ENCODE measurements at regions not wholly inside any gene's neighbourhood (a gene's known extent, or its start where the extent isn't known, plus 50 kb on each side); places are given as distances from the start of the nearest gene placed in this dataset.

GRCh38 chr3:176395240-176395639 lies 802.0 kb downstream of the TBL1XR1 start:
- no peak overlapping the region for H3K56ac ChIP-seq (ENCODE audit: insufficient read length, low read depth, low read length)
- no peak for DNase-seq
- H3K23ac ChIP-seq (ENCODE audit: insufficient read length, low read depth, low read length), result no peak overlapping the region
- no peak overlapping the region for H3K9ac ChIP-seq (ENCODE audit: extremely low read depth, insufficient read length, low read length)
- H2BK15ac ChIP-seq (ENCODE audit: low read depth, low read length), result no peak overlapping the region
- H3K4me2 ChIP-seq (ENCODE audit: insufficient read depth, insufficient read length, low read length), result no peak overlapping the region
- Mint-ChIP-seq H3K4me3 (no peak overlapping the region), H3K36me3 (ENCODE audit: insufficient read depth in 1 of 3, low read depth in 3 of 3) (peaks cover 13 to 25% (median 19%) of the 10 kb centered on the region in 3 experiments), H3K4me1 (no peaks in the 10 kb centered on the region), H3K27me3 (ENCODE audit: low read depth) (no peaks in the 10 kb centered on the region), H3K27ac (no peak overlapping the region), H3K9me3 (peaks cover 15 to 24% of the 10 kb centered on the region in 2 experiments)
- H2BK12ac ChIP-seq (ENCODE audit: insufficient read length, low read depth, low read length), result no peak overlapping the region
- H3K79me1 ChIP-seq (ENCODE audit: insufficient read depth, low read depth, low read length, poor library complexity, severe bottlenecking), result no peaks in the 10 kb centered on the region
- no peaks in the 10 kb centered on the region for H4K20me1 ChIP-seq (ENCODE audit: control insufficient read depth, insufficient read depth, insufficient read length)
- no peak overlapping the region for H2BK5ac ChIP-seq (ENCODE audit: insufficient read length, low read length)
- H4K5ac ChIP-seq (ENCODE audit: insufficient read length, low read depth, low read length), result no peak overlapping the region
- no peaks in the 10 kb centered on the region for H3K23me2 ChIP-seq (ENCODE audit: insufficient read length, low read depth, low read length, poor library complexity, severe bottlenecking)
- no peak overlapping the region for H4K91ac ChIP-seq (ENCODE audit: insufficient read length, low read depth, low read length)
- TF ChIP-seq, protein P1, sequence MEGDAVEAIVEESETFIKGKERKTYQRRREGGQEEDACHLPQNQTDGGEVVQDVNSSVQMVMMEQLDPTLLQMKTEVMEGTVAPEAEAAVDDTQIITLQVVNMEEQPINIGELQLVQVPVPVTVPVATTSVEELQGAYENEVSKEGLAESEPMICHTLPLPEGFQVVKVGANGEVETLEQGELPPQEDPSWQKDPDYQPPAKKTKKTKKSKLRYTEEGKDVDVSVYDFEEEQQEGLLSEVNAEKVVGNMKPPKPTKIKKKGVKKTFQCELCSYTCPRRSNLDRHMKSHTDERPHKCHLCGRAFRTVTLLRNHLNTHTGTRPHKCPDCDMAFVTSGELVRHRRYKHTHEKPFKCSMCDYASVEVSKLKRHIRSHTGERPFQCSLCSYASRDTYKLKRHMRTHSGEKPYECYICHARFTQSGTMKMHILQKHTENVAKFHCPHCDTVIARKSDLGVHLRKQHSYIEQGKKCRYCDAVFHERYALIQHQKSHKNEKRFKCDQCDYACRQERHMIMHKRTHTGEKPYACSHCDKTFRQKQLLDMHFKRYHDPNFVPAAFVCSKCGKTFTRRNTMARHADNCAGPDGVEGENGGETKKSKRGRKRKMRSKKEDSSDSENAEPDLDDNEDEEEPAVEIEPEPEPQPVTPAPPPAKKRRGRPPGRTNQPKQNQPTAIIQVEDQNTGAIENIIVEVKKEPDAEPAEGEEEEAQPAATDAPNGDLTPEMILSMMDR (conservative IDR thresholded peaks at IDR 0.05), result no peak
- WGBS (ENCODE audit: extremely low coverage, insufficient read length, low lambda C conversion rate), result no CpG with 5 or more reads among the region's 2 CpGs
- no peak overlapping the region for H3K27ac ChIP-seq (ENCODE audit: insufficient read length, low read depth, low read length)
- no peaks in the 10 kb centered on the region for H3K27me3 ChIP-seq (ENCODE audit: insufficient read depth, low read length)
- H3T11ph ChIP-seq (ENCODE audit: low read length), result no peak overlapping the region
- no peak overlapping the region for H2AFZ ChIP-seq (ENCODE audit: low read length)
- no peak overlapping the region for H2AK5ac ChIP-seq (ENCODE audit: insufficient read length, low read length)
- H4K8ac ChIP-seq (replicated peaks; ENCODE audit: insufficient read length, low read depth, low read length), result no peak overlapping the region
- no peak overlapping the region for H3K4ac ChIP-seq (ENCODE audit: low read depth, low read length)
- no peak overlapping the region for H2BK120ac ChIP-seq (ENCODE audit: low read depth, low read length, poor library complexity, severe bottlenecking)
- H3K79me2 ChIP-seq (ENCODE audit: insufficient read depth, low read length), result no peaks in the 10 kb centered on the region
- H3K4me1 ChIP-seq (ENCODE audit: insufficient read depth, low read length), result no peaks in the 10 kb centered on the region
- no peak overlapping the region for H3K14ac ChIP-seq (ENCODE audit: insufficient read depth, low read length)
- peaks cover 8% of the 10 kb centered on the region for H3K9me3 ChIP-seq (ENCODE audit: control insufficient read depth, low read depth, low read length)
- no peak overlapping the region for H2BK20ac ChIP-seq (ENCODE audit: low read depth, low read length, poor library complexity, severe bottlenecking)
- H3K18ac ChIP-seq (ENCODE audit: insufficient read length, low read depth, low read length), result no peak overlapping the region

Data from H9 (cell line).